ENCODE measurements at regions not wholly inside any gene's neighbourhood (a gene's known extent, or its start where the extent isn't known, plus 50 kb on each side); places are given as distances from the start of the nearest gene placed in this dataset.

- TF ChIP-seq CTCF (conservative IDR thresholded peaks at IDR 0.05; ENCODE audit: low read length): no peak
- no peak for TF ChIP-seq EZH2phosphoT487 (IDR thresholded peaks at IDR 0.05; ENCODE audit: borderline replicate concordance)
Measured at GRCh38 chrX:794311-794710, 163.7 kb downstream of the SHOX start.

Data from Loucy (cell line).